ENCODE measurements at regions not wholly inside any gene's neighbourhood (a gene's known extent, or its start where the extent isn't known, plus 50 kb on each side); places are given as distances from the start of the nearest gene placed in this dataset.

GRCh38 chr2:156189584-156189983 lies 142.9 kb downstream of the NR4A2 start:
- no peak overlapping the region for H3K4me3 ChIP-seq (ENCODE audit: low read depth, low read length)
- no peak overlapping the region for H3K27ac ChIP-seq (ENCODE audit: insufficient read depth, low read length, poor library complexity, severe bottlenecking)
- H3K27me3 ChIP-seq (ENCODE audit: control insufficient read depth, insufficient read depth, low read length) = no peaks in the 10 kb centered on the region
- peaks cover 5% of the 10 kb centered on the region for H3K27me3 Mint-ChIP-seq
- ATAC-seq (ENCODE audit: low read depth in 2 of 2) = no peak
- no peak for DNase-seq
- H3K9me3 ChIP-seq (ENCODE audit: control insufficient read depth in 2 of 2, low read length in 2 of 2) = no peaks in the 10 kb centered on the region
- peaks cover 0 to 2% (median 0%) of the 10 kb centered on the region in 4 donors for H3K4me1 Mint-ChIP-seq
- H3K36me3 Mint-ChIP-seq = no peaks in the 10 kb centered on the region
- no peak overlapping the region for H3K27ac Mint-ChIP-seq
- H3K4me1 ChIP-seq (ENCODE audit: control insufficient read depth, insufficient read depth, low read length, poor library complexity, severe bottlenecking) = no peaks in the 10 kb centered on the region
- no peak overlapping the region for H3K4me3 Mint-ChIP-seq
- H3K9me3 Mint-ChIP-seq = peaks cover 0 to 3% (median 0%) of the 10 kb centered on the region in 7 donors
- no peaks in the 10 kb centered on the region for H3K36me3 ChIP-seq (ENCODE audit: control insufficient read depth, insufficient read depth, low read length)

- no peak overlapping the region for H3K4me3 ChIP-seq (ENCODE audit: low read depth, low read length)
- Mint-ChIP-seq H3K36me3 (no peaks in the 10 kb centered on the region), H3K4me1 (no peaks in the 10 kb centered on the region), H3K27ac (no peak overlapping the region), H3K9me3 (peaks cover 0 to 3% (median 0%) of the 10 kb centered on the region in 7 donors), H3K27me3 (peaks cover 5% of the 10 kb centered on the region), H3K4me3 (no peak overlapping the region)
- no peaks in the 10 kb centered on the region for H3K4me1 ChIP-seq (ENCODE audit: control insufficient read depth, insufficient read depth, low read length, poor library complexity, severe bottlenecking)
- H3K36me3 ChIP-seq (ENCODE audit: control insufficient read depth, insufficient read depth, low read length) = no peaks in the 10 kb centered on the region
- ATAC-seq (ENCODE audit: low read depth in 2 of 2) (no peak), DNase-seq (no peak)
- H3K27me3 ChIP-seq (ENCODE audit: control insufficient read depth, insufficient read depth, low read length) = no peaks in the 10 kb centered on the region
- no peaks in the 10 kb centered on the region for H3K9me3 ChIP-seq (ENCODE audit: control insufficient read depth in 2 of 2, low read length in 2 of 2)
- H3K27ac ChIP-seq (ENCODE audit: insufficient read depth, low read length, poor library complexity, severe bottlenecking) = no peak overlapping the region
Observed at GRCh38 chr2:156189143-156189542, 143.4 kb downstream of the NR4A2 start.

DNA sequence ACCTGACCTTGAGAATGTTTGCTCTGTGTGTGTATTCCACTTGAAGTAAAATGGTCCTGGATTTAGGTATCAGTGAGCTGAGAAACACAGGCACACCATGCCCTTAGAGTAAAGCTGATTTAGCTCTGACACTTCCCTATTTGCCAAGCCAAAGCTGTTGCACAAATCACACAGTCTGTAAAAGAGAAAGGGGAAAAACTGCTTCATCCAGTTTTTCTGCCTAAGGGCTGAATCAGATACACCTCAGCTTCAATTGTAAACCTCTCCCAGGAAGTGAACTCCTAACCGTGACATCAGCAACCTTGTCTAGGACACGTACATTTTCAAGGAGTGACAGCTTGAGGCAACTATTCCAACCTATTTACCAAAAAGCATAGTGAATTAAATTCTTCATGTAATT lies 150.4 kb downstream of the NR4A2 start:
- H3K27me3 Mint-ChIP-seq = peaks cover 8% of the 10 kb centered on the region
- H3K4me1 Mint-ChIP-seq = no peaks in the 10 kb centered on the region
- H3K27me3 ChIP-seq (ENCODE audit: control insufficient read depth, insufficient read depth, low read length) = no peaks in the 10 kb centered on the region
- DNase-seq (no peak), ATAC-seq (ENCODE audit: low read depth in 2 of 2) (no peak)
- H3K36me3 ChIP-seq (ENCODE audit: control insufficient read depth, insufficient read depth, low read length) = no peaks in the 10 kb centered on the region
- H3K27ac ChIP-seq (ENCODE audit: insufficient read depth, low read length, poor library complexity, severe bottlenecking) = no peak overlapping the region
- no peak overlapping the region for H3K4me3 ChIP-seq (ENCODE audit: low read depth, low read length)
- no peaks in the 10 kb centered on the region for H3K4me1 ChIP-seq (ENCODE audit: control insufficient read depth, insufficient read depth, low read length, poor library complexity, severe bottlenecking)
- no peaks in the 10 kb centered on the region for H3K9me3 ChIP-seq (ENCODE audit: control insufficient read depth in 2 of 2, low read length in 2 of 2)
- H3K36me3 Mint-ChIP-seq = no peaks in the 10 kb centered on the region
- no peak overlapping the region for H3K4me3 Mint-ChIP-seq
- H3K9me3 Mint-ChIP-seq = peaks cover 0 to 2% (median 0%) of the 10 kb centered on the region in 7 donors
- no peak overlapping the region for H3K27ac Mint-ChIP-seq

- Mint-ChIP-seq H3K36me3 (no peaks in the 10 kb centered on the region), H3K4me1 (no peaks in the 10 kb centered on the region), H3K9me3 (peaks cover 0 to 2% (median 0%) of the 10 kb centered on the region in 7 donors), H3K4me3 (no peak overlapping the region), H3K27ac (no peak overlapping the region), H3K27me3 (peaks cover 8% of the 10 kb centered on the region)
- Histone ChIP-seq H3K27me3 (ENCODE audit: control insufficient read depth, insufficient read depth, low read length) (no peaks in the 10 kb centered on the region), H3K4me1 (ENCODE audit: control insufficient read depth, insufficient read depth, low read length, poor library complexity, severe bottlenecking) (no peaks in the 10 kb centered on the region), H3K9me3 (ENCODE audit: control insufficient read depth in 2 of 2, low read length in 2 of 2) (no peaks in the 10 kb centered on the region), H3K27ac (ENCODE audit: insufficient read depth, low read length, poor library complexity, severe bottlenecking) (no peak overlapping the region), H3K4me3 (ENCODE audit: low read depth, low read length) (no peak overlapping the region), H3K36me3 (ENCODE audit: control insufficient read depth, insufficient read depth, low read length) (no peaks in the 10 kb centered on the region)
- ATAC-seq (ENCODE audit: low read depth in 2 of 2) = no peak
- DNase-seq = no peak
Observed at GRCh38 chr2:156181208-156181607, 151.3 kb downstream of the NR4A2 start.

DNA sequence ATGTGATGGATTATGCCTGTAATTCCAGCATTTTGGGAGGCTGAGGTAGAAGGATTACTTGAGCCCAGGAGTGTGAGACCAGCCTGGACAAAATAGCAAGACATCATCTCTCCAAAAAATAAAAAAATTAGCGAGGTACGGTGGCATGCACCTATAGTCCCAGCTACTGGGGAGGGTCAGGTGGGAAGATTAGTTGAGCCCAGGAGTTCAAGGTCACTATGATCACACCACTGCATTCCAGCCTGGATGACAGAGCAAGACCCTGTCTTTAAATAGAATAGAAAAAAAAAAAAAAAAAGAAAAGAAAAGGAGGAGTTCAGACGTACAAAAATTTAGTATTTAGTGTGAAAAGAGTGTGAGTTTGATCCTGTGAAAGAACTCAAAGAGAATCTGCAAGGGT lies 154.9 kb downstream of the NR4A2 start:
- Histone ChIP-seq H3K36me3 (ENCODE audit: control insufficient read depth, insufficient read depth, low read length) (no peaks in the 10 kb centered on the region), H3K27ac (ENCODE audit: insufficient read depth, low read length, poor library complexity, severe bottlenecking) (no peak overlapping the region), H3K4me3 (ENCODE audit: low read depth, low read length) (no peak overlapping the region), H3K9me3 (ENCODE audit: control insufficient read depth in 2 of 2, low read length in 2 of 2) (no peaks in the 10 kb centered on the region), H3K27me3 (ENCODE audit: control insufficient read depth, insufficient read depth, low read length) (no peaks in the 10 kb centered on the region), H3K4me1 (ENCODE audit: control insufficient read depth, insufficient read depth, low read length, poor library complexity, severe bottlenecking) (no peaks in the 10 kb centered on the region)
- Mint-ChIP-seq H3K36me3 (no peaks in the 10 kb centered on the region), H3K9me3 (peaks cover 0 to 3% (median 0%) of the 10 kb centered on the region in 7 donors), H3K27ac (no peak overlapping the region), H3K4me1 (no peaks in the 10 kb centered on the region), H3K27me3 (no peaks in the 10 kb centered on the region), H3K4me3 (no peak overlapping the region)
- DNase-seq = no peak
- no peak for ATAC-seq (ENCODE audit: low read depth in 2 of 2)

GRCh38 chr2:156175946-156176345 lies 156.6 kb downstream of the NR4A2 start:
- peaks cover 0 to 5% (median 0%) of the 10 kb centered on the region in 7 donors for H3K9me3 Mint-ChIP-seq
- no peak for ATAC-seq (ENCODE audit: low read depth in 2 of 2)

DNA sequence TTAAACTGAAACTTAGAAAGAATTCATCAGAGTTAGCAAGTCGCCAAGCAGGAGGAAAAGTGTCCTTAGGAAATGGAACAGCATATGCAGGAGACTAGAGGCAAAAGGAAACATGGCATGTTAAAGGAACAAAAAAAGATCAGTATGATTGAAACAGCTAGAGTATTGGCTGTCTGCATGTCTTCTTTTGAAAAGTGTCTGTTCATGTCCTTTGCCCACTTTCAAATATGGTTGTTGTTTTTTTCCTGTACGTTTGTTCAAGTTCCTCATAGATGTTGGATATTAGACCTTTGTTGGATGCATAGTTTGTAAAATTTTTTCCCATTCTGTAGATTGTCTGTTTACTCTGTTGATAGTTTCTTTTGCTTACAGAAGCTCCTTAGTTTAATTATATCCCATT lies 161.6 kb downstream of the NR4A2 start:
- no peaks in the 10 kb centered on the region for H3K4me1 ChIP-seq (ENCODE audit: control insufficient read depth, insufficient read depth, low read length, poor library complexity, severe bottlenecking)
- H3K27me3 Mint-ChIP-seq = peaks cover 4% of the 10 kb centered on the region
- no peaks in the 10 kb centered on the region for H3K4me1 Mint-ChIP-seq
- no peaks in the 10 kb centered on the region for H3K36me3 Mint-ChIP-seq
- no peak overlapping the region for H3K4me3 ChIP-seq (ENCODE audit: low read depth, low read length)
- DNase-seq = no peak
- no peaks in the 10 kb centered on the region for H3K9me3 ChIP-seq (ENCODE audit: control insufficient read depth in 2 of 2, low read length in 2 of 2)
- no peaks in the 10 kb centered on the region for H3K27me3 ChIP-seq (ENCODE audit: control insufficient read depth, insufficient read depth, low read length)
- H3K9me3 Mint-ChIP-seq = peaks cover 0 to 5% (median 4%) of the 10 kb centered on the region in 7 donors
- H3K27ac ChIP-seq (ENCODE audit: insufficient read depth, low read length, poor library complexity, severe bottlenecking) = no peak overlapping the region
- no peak for ATAC-seq (ENCODE audit: low read depth in 2 of 2)
- H3K27ac Mint-ChIP-seq = no peak overlapping the region
- H3K4me3 Mint-ChIP-seq = no peak overlapping the region
- no peaks in the 10 kb centered on the region for H3K36me3 ChIP-seq (ENCODE audit: control insufficient read depth, insufficient read depth, low read length)

More at GRCh38 chr2:156175946-156176345, 156.6 kb downstream of the NR4A2 start:
- H3K4me3 ChIP-seq (ENCODE audit: low read depth, low read length) = no peak overlapping the region
- no peaks in the 10 kb centered on the region for H3K27me3 ChIP-seq (ENCODE audit: control insufficient read depth, insufficient read depth, low read length)
- no peaks in the 10 kb centered on the region for H3K36me3 Mint-ChIP-seq
- H3K9me3 ChIP-seq (ENCODE audit: control insufficient read depth in 2 of 2, low read length in 2 of 2) = no peaks in the 10 kb centered on the region
- no peak for DNase-seq
- H3K36me3 ChIP-seq (ENCODE audit: control insufficient read depth, insufficient read depth, low read length) = no peaks in the 10 kb centered on the region
- H3K4me3 Mint-ChIP-seq = no peak overlapping the region
- no peaks in the 10 kb centered on the region for H3K4me1 ChIP-seq (ENCODE audit: control insufficient read depth, insufficient read depth, low read length, poor library complexity, severe bottlenecking)
- no peaks in the 10 kb centered on the region for H3K4me1 Mint-ChIP-seq
- H3K27me3 Mint-ChIP-seq = peaks cover 4% of the 10 kb centered on the region
- no peak overlapping the region for H3K27ac Mint-ChIP-seq
- no peak overlapping the region for H3K27ac ChIP-seq (ENCODE audit: insufficient read depth, low read length, poor library complexity, severe bottlenecking)

- H3K4me3 Mint-ChIP-seq = no peak overlapping the region
- no peaks in the 10 kb centered on the region for H3K36me3 Mint-ChIP-seq
- no peak overlapping the region for H3K27ac Mint-ChIP-seq
- no peaks in the 10 kb centered on the region for H3K9me3 ChIP-seq (ENCODE audit: control insufficient read depth in 2 of 2, low read length in 2 of 2)
- no peaks in the 10 kb centered on the region for H3K27me3 ChIP-seq (ENCODE audit: control insufficient read depth, insufficient read depth, low read length)
- no peak overlapping the region for H3K4me3 ChIP-seq (ENCODE audit: low read depth, low read length)
- no peak overlapping the region for H3K27ac ChIP-seq (ENCODE audit: insufficient read depth, low read length, poor library complexity, severe bottlenecking)
- no peaks in the 10 kb centered on the region for H3K4me1 ChIP-seq (ENCODE audit: control insufficient read depth, insufficient read depth, low read length, poor library complexity, severe bottlenecking)
- no peak for ATAC-seq (ENCODE audit: low read depth in 2 of 2)
- no peaks in the 10 kb centered on the region for H3K36me3 ChIP-seq (ENCODE audit: control insufficient read depth, insufficient read depth, low read length)
- no peak for DNase-seq
- H3K27me3 Mint-ChIP-seq = no peaks in the 10 kb centered on the region
- peaks cover 0 to 4% (median 2%) of the 10 kb centered on the region in 7 donors for H3K9me3 Mint-ChIP-seq
- H3K4me1 Mint-ChIP-seq = no peaks in the 10 kb centered on the region
Observed at GRCh38 chr2:156165742-156166141, 166.8 kb downstream of the NR4A2 start.

Data from CD4-positive, CD25-positive, alpha-beta regulatory T cell (primary cell).